T-helper 1 cell (primary cell): ENCODE measurements at regions not wholly inside any gene's neighbourhood (a gene's known extent, or its start where the extent isn't known, plus 50 kb on each side); places are given as distances from the start of the nearest gene placed in this dataset.

ENCODE experiments used
- DNase-seq, 5 donors: peaks; one replicate each; pipeline ENCODE4 v3.0.0-alpha.2; 2012 to 2020

GRCh38 chr1:206411321-206411720 lies 59.0 kb upstream of the IKBKE start:
- DNase-seq: no peak

- DNase-seq: no peak
These were observed 54.3 kb upstream of the IKBKE start for GRCh38 chr1:206415942-206416341.

DNA sequence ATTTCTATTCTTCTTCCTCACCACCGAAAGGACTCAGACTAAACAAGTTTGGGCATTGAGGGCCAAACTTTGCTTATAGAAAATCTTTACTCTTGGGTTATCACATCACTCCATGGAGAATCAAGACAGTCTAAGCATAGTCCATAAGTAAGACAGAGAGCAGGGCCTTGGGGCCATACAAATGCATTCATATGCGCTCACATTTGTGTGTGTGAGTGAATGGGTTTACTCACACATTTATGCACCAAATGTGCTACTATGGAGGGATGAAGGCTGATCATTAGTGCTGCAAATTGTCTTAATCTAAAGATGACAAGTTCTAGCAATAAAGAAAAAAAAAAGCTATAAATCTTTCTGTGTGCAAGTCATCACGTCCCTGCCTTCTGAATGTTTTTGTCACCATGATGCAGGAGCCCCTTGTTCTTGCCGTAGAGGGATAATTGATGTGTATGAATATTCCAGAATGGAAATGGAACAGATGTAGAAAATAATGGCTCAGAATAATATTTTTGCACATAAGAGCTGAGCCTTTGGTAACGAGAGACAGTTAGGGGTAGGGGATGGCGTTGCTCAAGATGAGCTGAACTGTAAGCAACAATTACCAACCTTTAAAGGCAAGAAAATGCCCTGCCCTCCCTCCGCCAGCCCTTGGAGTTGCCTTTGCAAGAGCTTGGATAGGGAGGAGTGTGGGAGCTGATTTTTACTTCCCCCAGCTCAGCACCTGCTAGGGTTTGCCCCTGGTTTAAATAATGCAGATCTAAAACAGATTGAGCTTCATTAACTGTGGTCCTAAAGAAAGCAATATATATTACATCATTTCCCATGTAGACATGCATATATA lies 52.3 kb upstream of the IKBKE start:
- DNase-seq: no peak

GRCh38 chr1:206419250-206419649 lies 51.0 kb upstream of the IKBKE start:
- DNase-seq: no peak

GRCh38 chr1:206419783-206420182 lies 50.5 kb upstream of the IKBKE start:
- DNase-seq: no peak

DNA sequence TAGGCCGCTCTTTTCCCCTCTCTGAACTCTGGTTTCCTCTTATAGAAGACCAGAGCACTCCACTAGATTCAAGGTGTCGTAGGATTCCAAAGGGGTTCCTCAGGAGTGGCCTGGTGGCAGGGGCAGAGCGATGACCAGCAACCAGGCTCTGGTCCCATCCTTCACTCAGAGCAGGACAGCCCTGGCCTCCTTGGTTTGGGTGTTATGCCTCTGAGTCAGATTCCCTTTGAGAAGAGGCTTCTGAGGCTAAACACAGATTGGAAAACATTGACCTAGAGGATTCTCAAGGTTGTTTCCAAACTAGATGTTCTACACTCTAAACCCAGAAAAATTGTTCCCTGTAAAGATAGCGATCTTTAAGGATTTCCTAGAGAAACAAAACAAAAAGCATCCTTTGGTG lies 49.8 kb upstream of the IKBKE start:
- no peak for DNase-seq
